HEK293 (cell line): ENCODE measurements at regions not wholly inside any gene's neighbourhood (a gene's known extent, or its start where the extent isn't known, plus 50 kb on each side); places are given as distances from the start of the nearest gene placed in this dataset.

Experiments used
- CTCF ChIA-PET: fragments of 350-600 bp; formaldehyde crosslinking; extraction: SDS; loops from one replicate; lab custom pipeline; 2021; ENCODE audit warnings: antibody characterized with exemption; lab: Yijun Ruan, JAX
- POLR2A ChIA-PET: fragments of 300-600 bp; formaldehyde crosslinking; extraction: SDS; loops from one replicate; lab custom pipeline; 2020; ENCODE audit warnings: antibody characterized with exemption, inconsistent platforms; lab: Yijun Ruan, JAX
- H3K27ac ChIP-seq: fragments of 200-500 bp; sonication (Bioruptor generic); 2 replicates; pipeline ENCODE4 v1.5.1; 2014; ENCODE audit warnings: low read depth, low read length, control low read depth, inconsistent platforms; ENCODE audit errors: extremely low read depth
- H3K36me3 ChIP-seq, 2 experiments: fragments of 200-500 bp in 1 of 2; sonication (Bioruptor generic) in 1 of 2; 1 replicate in 1 of 2; 2 replicates in 1 of 2; pipeline ENCODE4 v1.5.1; 2014 to 2017; ENCODE audit warnings: inconsistent platforms in 2 of 2, low read length in 2 of 2; ENCODE audit not compliant: control insufficient read depth in 2 of 2, insufficient read depth in 1 of 2
- H3K4me1 ChIP-seq: fragments of 200-500 bp; sonication (Bioruptor generic); 2 replicates; pipeline ENCODE4 v1.5.1; 2014; ENCODE audit warnings: mild to moderate bottlenecking, low read length, inconsistent platforms; ENCODE audit not compliant: control insufficient read depth, insufficient read depth
- H3K4me3 ChIP-seq: 2 replicates; pipeline ENCODE4 v1.5.1; 2011; ENCODE audit warnings: low read depth, mild to moderate bottlenecking, control low read depth, low read length, moderate library complexity
- H3K9me3 ChIP-seq: fragments of 200-500 bp; sonication (Bioruptor generic); 2 replicates; pipeline ENCODE4 v1.5.1; 2014; ENCODE audit warnings: low read depth, low read length, inconsistent platforms; ENCODE audit not compliant: control insufficient read depth, insufficient read depth
- GLI4 ChIP-seq: fragments of 450-650 bp; formaldehyde crosslinking; IDR thresholded peaks from 2 replicates; pipeline ENCODE4 v1.5.1; 2016; ENCODE audit warnings: missing biosample characterization, missing genetic modification characterization
- INSM2 ChIP-seq: fragments of 450-650 bp; formaldehyde crosslinking; IDR thresholded peaks from 2 replicates; pipeline ENCODE4 v1.5.1; 2016; ENCODE audit warnings: missing biosample characterization, missing genetic modification characterization
- REPIN1 ChIP-seq: fragments of 450-650 bp; formaldehyde crosslinking; IDR thresholded peaks from 2 replicates; pipeline ENCODE4 v1.5.1; 2017; ENCODE audit warnings: missing biosample characterization, missing genetic modification characterization, low read depth
- TRIM28 ChIP-seq: IDR thresholded peaks from 2 replicates; pipeline ENCODE4 v1.6.1; 2011; ENCODE audit warnings: low read length, control low read depth, borderline replicate concordance
- ZBTB10 ChIP-seq: fragments of 450-650 bp; formaldehyde crosslinking; IDR thresholded peaks from 2 replicates; pipeline ENCODE4 v1.5.1; 2016; ENCODE audit warnings: missing biosample characterization, missing genetic modification characterization
- ZBTB11 ChIP-seq: fragments of 450-650 bp; formaldehyde crosslinking; conservative IDR thresholded peaks from 2 replicates; pipeline ENCODE4 v1.5.1; 2016; ENCODE audit warnings: low read depth, missing biosample characterization, missing genetic modification characterization
- ZNF155 ChIP-seq: fragments of 450-650 bp; formaldehyde crosslinking; IDR thresholded peaks from 2 replicates; pipeline ENCODE4 v1.5.1; 2016; ENCODE audit warnings: missing biosample characterization, missing genetic modification characterization
- ZNF2 ChIP-seq: fragments of 450-650 bp; formaldehyde crosslinking; IDR thresholded peaks from 2 replicates; pipeline ENCODE4 v1.5.1; 2016; ENCODE audit warnings: missing biosample characterization, missing genetic modification characterization
- ZNF211 ChIP-seq: fragments of 450-650 bp; formaldehyde crosslinking; IDR thresholded peaks from 2 replicates; pipeline ENCODE4 v1.5.1; 2016; ENCODE audit warnings: low read depth, missing biosample characterization, missing genetic modification characterization
- ZNF221 ChIP-seq: fragments of 450-650 bp; formaldehyde crosslinking; IDR thresholded peaks from 2 replicates; pipeline ENCODE4 v1.5.1; 2017; ENCODE audit warnings: missing biosample characterization, missing genetic modification characterization, borderline replicate concordance
- ZNF311 ChIP-seq: fragments of 450-650 bp; formaldehyde crosslinking; IDR thresholded peaks from 2 replicates; pipeline ENCODE4 v1.5.1; 2017; ENCODE audit warnings: missing biosample characterization, missing genetic modification characterization, borderline replicate concordance
- ZNF426 ChIP-seq: fragments of 450-650 bp; formaldehyde crosslinking; IDR thresholded peaks from 2 replicates; pipeline ENCODE4 v1.5.1; 2017; ENCODE audit warnings: missing biosample characterization, missing genetic modification characterization, mild to moderate bottlenecking, inconsistent platforms, moderate library complexity
- ZNF670 ChIP-seq: fragments of 450-650 bp; formaldehyde crosslinking; IDR thresholded peaks from 2 replicates; pipeline ENCODE4 v1.5.1; 2016; ENCODE audit warnings: missing biosample characterization, missing genetic modification characterization, low read depth
- ZNF792 ChIP-seq: fragments of 450-650 bp; formaldehyde crosslinking; IDR thresholded peaks from 2 replicates; pipeline ENCODE4 v1.5.1; 2016; ENCODE audit warnings: missing biosample characterization, missing genetic modification characterization
- TF ChIP-seq, protein P1 (sequence below): fragments of 450-650 bp; IDR thresholded peaks from 2 replicates; pipeline ENCODE4 v1.5.1; 2018; ENCODE audit warnings: missing biosample characterization, missing genetic modification characterization
- TF ChIP-seq, protein P2 (sequence below): fragments of 450-650 bp; formaldehyde crosslinking; IDR thresholded peaks from 2 replicates; pipeline ENCODE4 v1.5.1; 2016; ENCODE audit warnings: missing biosample characterization, missing genetic modification characterization, low read depth

- CTCF ChIA-PET, result interaction anchor here (0.6 kb wide), 1 partner anchor 53 kb away, joined by 3 read pairs; no protein-coding TSS in a partner anchor
- POLR2A ChIA-PET, result no interaction called here
- no peaks in the 10 kb centered on the region for H3K9me3 ChIP-seq
These were observed 53.8 kb downstream of the COX7C start for GRCh38 chr5:86671536-86671935.

More at GRCh38 chr5:86671536-86671935, 53.8 kb downstream of the COX7C start:
- H3K4me3 ChIP-seq, result no peak overlapping the region
- no peak overlapping the region for H3K27ac ChIP-seq
- no peaks in the 10 kb centered on the region for H3K4me1 ChIP-seq
- TF ChIP-seq ZNF211 (tag by site-specific recombination), result no peak
- no peak for TF ChIP-seq INSM2 (tag by site-specific recombination)
- no peak for TF ChIP-seq ZNF155
- no peak for TF ChIP-seq ZNF426 (tag by site-specific recombination)
- TF ChIP-seq, protein P1, sequence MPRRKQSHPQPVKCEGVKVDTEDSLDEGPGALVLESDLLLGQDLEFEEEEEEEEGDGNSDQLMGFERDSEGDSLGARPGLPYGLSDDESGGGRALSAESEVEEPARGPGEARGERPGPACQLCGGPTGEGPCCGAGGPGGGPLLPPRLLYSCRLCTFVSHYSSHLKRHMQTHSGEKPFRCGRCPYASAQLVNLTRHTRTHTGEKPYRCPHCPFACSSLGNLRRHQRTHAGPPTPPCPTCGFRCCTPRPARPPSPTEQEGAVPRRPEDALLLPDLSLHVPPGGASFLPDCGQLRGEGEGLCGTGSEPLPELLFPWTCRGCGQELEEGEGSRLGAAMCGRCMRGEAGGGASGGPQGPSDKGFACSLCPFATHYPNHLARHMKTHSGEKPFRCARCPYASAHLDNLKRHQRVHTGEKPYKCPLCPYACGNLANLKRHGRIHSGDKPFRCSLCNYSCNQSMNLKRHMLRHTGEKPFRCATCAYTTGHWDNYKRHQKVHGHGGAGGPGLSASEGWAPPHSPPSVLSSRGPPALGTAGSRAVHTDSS (tag by site-specific recombination), result no peak
- TF ChIP-seq ZNF792 (tag by site-specific recombination), result no peak
- no peak for TF ChIP-seq ZNF2
- no peak for TF ChIP-seq TRIM28
- no peak for TF ChIP-seq ZBTB10
- TF ChIP-seq ZNF221 (tag by site-specific recombination), result no peak
- TF ChIP-seq, protein P2, sequence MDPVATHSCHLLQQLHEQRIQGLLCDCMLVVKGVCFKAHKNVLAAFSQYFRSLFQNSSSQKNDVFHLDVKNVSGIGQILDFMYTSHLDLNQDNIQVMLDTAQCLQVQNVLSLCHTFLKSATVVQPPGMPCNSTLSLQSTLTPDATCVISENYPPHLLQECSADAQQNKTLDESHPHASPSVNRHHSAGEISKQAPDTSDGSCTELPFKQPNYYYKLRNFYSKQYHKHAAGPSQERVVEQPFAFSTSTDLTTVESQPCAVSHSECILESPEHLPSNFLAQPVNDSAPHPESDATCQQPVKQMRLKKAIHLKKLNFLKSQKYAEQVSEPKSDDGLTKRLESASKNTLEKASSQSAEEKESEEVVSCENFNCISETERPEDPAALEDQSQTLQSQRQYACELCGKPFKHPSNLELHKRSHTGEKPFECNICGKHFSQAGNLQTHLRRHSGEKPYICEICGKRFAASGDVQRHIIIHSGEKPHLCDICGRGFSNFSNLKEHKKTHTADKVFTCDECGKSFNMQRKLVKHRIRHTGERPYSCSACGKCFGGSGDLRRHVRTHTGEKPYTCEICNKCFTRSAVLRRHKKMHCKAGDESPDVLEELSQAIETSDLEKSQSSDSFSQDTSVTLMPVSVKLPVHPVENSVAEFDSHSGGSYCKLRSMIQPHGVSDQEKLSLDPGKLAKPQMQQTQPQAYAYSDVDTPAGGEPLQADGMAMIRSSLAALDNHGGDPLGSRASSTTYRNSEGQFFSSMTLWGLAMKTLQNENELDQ (tag by site-specific recombination), result no peak
- no peak for TF ChIP-seq ZNF670 (tag by site-specific recombination)
- TF ChIP-seq ZNF311 (tag by site-specific recombination), result no peak
- no peak for TF ChIP-seq ZBTB11 (tag by site-specific recombination)
- no peak for TF ChIP-seq REPIN1
- TF ChIP-seq GLI4, result no peak
- TF ChIP-seq, all 188 proteins: peak for 0
- no peaks in the 10 kb centered on the region for H3K36me3 ChIP-seq
